Coronary artery (tissue), 2 donors: ENCODE measurements at regions not wholly inside any gene's neighbourhood (a gene's known extent, or its start where the extent isn't known, plus 50 kb on each side); places are given as distances from the start of the nearest gene placed in this dataset.
A peak's percentile ranks its signal among the peaks of the same experiment; 100 is the strongest.

ENCODE experiments used
- DNase-seq: peaks from one replicate; pipeline ENCODE4 v3.0.0-alpha.2; 2017; ENCODE audit warnings: low spot score
- H3K27ac ChIP-seq, 2 donors: fragments of 200-600 bp; sonication (generic); one replicate each; pipeline ENCODE4 v1.5.1; 2016 to 2019
- H3K4me3 ChIP-seq: fragments of 200-600 bp; sonication (generic); 2 replicates; pipeline ENCODE4 v1.5.1; 2016; ENCODE audit warnings: mild to moderate bottlenecking, moderate library complexity
- CTCF ChIP-seq: fragments of 200-600 bp; sonication (generic); IDR thresholded peaks from one replicate; pipeline ENCODE4 v1.5.1; 2019; ENCODE audit warnings: antibody characterized with exemption

- Histone ChIP-seq H3K4me3 (no peak overlapping the region), H3K27ac (no peak overlapping the region)
- no peak for TF ChIP-seq CTCF
- no peak for DNase-seq
Measured at GRCh38 chr3:194858382-194858781, 172.7 kb downstream of the FAM43A start.

- Histone ChIP-seq H3K4me3 (no peak overlapping the region), H3K27ac (no peak overlapping the region)
- DNase-seq = no peak
- TF ChIP-seq CTCF = no peak
Measured at GRCh38 chr3:194860725-194861124, 175.0 kb downstream of the FAM43A start.

GRCh38 chr3:194861375-194861774, 175.7 kb downstream of the FAM43A start:
- no peak for DNase-seq
- H3K27ac ChIP-seq = no peak overlapping the region
- no peak overlapping the region for H3K4me3 ChIP-seq
- no peak for TF ChIP-seq CTCF

- DNase-seq = no peak
- TF ChIP-seq CTCF = no peak
- Histone ChIP-seq H3K4me3 (no peak overlapping the region), H3K27ac (no peak overlapping the region)
Measured at GRCh38 chr3:194865061-194865460, 179.4 kb downstream of the FAM43A start.

GRCh38 chr3:194865615-194866014, 179.9 kb downstream of the FAM43A start:
- TF ChIP-seq CTCF = no peak
- no peak overlapping the region for H3K4me3 ChIP-seq
- no peak overlapping the region for H3K27ac ChIP-seq
- no peak for DNase-seq

GRCh38 chr3:194866236-194866635, 180.6 kb downstream of the FAM43A start:
- TF ChIP-seq CTCF = no peak
- DNase-seq = no peak
- Histone ChIP-seq H3K27ac (no peak overlapping the region), H3K4me3 (no peak overlapping the region)

GRCh38 chr3:194867270-194867983, 181.7 kb downstream of the FAM43A start:
- DNase-seq = no peak
- H3K4me3 ChIP-seq = peak overlapping the region; percentile 15
- peak overlapping the region in 1 of 2 donors; percentile 47 for H3K27ac ChIP-seq
- no peak for TF ChIP-seq CTCF
